ENCODE measurements at regions not wholly inside any gene's neighbourhood (a gene's known extent, or its start where the extent isn't known, plus 50 kb on each side); places are given as distances from the start of the nearest gene placed in this dataset.

DNA sequence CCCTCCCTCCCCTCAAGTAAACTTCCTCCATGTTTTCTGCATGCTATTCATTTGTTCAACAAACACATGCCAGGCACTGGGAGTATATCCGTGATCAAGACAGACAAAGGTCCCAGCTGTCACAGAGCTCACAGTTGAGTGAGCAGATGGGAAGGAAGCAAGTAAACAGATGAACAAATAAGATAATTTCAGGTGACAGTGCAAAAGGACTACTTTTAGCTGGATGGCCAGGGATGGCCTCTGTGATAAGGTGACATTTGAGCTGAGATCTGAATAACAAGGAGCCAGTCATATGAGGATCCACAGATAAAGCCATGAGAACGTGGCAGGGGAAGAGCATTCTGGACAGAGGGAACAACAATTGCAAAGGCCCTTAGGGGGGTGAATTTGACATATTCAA is 121.7 kb upstream of the RAD23B start:
- DNase-seq = no peak
- 58 to 81% methylated on average over 2 of the region's 2 CpGs for WGBS, 2 donors
- no peaks in the 10 kb centered on the region for H3K4me1 ChIP-seq
- intact Hi-C loops (cut with DNase I) = no loop called here
- no peaks in the 10 kb centered on the region for H3K27me3 ChIP-seq
- H3K36me3 ChIP-seq = no peaks in the 10 kb centered on the region
- TF ChIP-seq POLR2A (IDR thresholded peaks at IDR 0.05) = no peak
- TF ChIP-seq, protein P1, sequence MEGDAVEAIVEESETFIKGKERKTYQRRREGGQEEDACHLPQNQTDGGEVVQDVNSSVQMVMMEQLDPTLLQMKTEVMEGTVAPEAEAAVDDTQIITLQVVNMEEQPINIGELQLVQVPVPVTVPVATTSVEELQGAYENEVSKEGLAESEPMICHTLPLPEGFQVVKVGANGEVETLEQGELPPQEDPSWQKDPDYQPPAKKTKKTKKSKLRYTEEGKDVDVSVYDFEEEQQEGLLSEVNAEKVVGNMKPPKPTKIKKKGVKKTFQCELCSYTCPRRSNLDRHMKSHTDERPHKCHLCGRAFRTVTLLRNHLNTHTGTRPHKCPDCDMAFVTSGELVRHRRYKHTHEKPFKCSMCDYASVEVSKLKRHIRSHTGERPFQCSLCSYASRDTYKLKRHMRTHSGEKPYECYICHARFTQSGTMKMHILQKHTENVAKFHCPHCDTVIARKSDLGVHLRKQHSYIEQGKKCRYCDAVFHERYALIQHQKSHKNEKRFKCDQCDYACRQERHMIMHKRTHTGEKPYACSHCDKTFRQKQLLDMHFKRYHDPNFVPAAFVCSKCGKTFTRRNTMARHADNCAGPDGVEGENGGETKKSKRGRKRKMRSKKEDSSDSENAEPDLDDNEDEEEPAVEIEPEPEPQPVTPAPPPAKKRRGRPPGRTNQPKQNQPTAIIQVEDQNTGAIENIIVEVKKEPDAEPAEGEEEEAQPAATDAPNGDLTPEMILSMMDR (IDR thresholded peaks at IDR 0.05) = no peak
- TF ChIP-seq EP300 (IDR thresholded peaks at IDR 0.05) = no peak
- TF ChIP-seq POLR2AphosphoS5 (IDR thresholded peaks at IDR 0.05) = no peak
- H3K9me3 ChIP-seq = no peaks in the 10 kb centered on the region
- H3K4me3 ChIP-seq = no peak overlapping the region
- H3K27ac ChIP-seq = no peak overlapping the region

DNA sequence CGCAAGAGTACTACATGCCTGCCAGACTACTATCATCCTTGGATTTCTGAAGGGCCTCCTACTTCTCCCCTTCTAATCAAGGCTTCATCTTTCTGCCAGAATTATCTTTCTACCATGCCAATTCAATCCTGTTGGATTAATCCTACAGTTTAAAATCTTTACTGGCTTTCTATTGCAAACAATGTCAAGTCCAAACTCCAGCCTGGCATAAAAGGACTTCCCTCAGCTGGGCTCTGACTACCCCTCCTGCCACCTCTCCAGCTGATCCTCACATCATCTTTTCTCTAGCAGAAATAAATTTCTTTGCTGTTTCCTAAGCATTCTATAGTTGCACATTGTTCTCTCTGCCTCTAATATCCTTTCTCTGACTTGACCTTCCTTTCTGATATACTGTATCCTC is 119.7 kb upstream of the RAD23B start:
- Histone ChIP-seq H3K4me3 (no peak overlapping the region), H3K4me1 (no peaks in the 10 kb centered on the region), H3K27me3 (no peaks in the 10 kb centered on the region), H3K36me3 (no peaks in the 10 kb centered on the region), H3K9me3 (no peaks in the 10 kb centered on the region), H3K27ac (no peak overlapping the region)
- TF ChIP-seq EP300 (IDR thresholded peaks at IDR 0.05) = no peak
- TF ChIP-seq, protein P1 (IDR thresholded peaks at IDR 0.05) = no peak
- no peak for TF ChIP-seq POLR2AphosphoS5 (IDR thresholded peaks at IDR 0.05)
- TF ChIP-seq POLR2A (IDR thresholded peaks at IDR 0.05) = no peak
- intact Hi-C loops (cut with DNase I) = no loop called here
- 94 to 100% methylated on average over 1 of the region's 1 CpG for WGBS, 2 donors
- no peak for DNase-seq

DNA sequence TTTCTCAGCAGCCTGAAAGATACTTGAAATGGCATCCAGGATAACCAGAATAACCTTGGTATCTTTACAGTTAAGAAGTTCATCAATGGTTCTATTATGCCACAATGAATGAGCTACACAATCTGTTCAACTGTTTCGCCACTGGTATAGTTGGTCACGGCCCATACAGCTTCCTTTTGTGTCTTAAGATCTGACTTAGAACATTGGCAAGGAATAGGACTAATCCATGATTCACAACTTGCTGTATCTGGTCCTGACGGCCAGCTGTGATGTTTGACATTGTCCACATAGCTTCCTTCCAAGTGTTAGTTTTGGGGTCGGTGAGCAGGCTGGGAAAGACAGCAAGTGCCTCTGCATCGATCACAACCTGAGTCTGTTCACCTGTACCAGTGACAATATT is 113.3 kb upstream of the RAD23B start:
- Histone ChIP-seq H3K9me3 (no peaks in the 10 kb centered on the region), H3K27ac (no peak overlapping the region), H3K4me1 (peaks cover 0 to under 1% (median 0%) of the 10 kb centered on the region in 4 donors), H3K36me3 (no peaks in the 10 kb centered on the region), H3K27me3 (no peaks in the 10 kb centered on the region), H3K4me3 (no peak overlapping the region)
- TF ChIP-seq POLR2A (IDR thresholded peaks at IDR 0.05) (no peak), EP300 (IDR thresholded peaks at IDR 0.05) (no peak), POLR2AphosphoS5 (IDR thresholded peaks at IDR 0.05) (no peak)
- TF ChIP-seq, protein P1 (IDR thresholded peaks at IDR 0.05) = no peak
- intact Hi-C loops (cut with DNase I) = loop anchor here (5.0 kb wide), 1 partner anchor 1327 kb away; no protein-coding TSS in a partner anchor
- WGBS, 2 donors = 87 to 89% methylated on average over 5 of the region's 5 CpGs
- no peak for DNase-seq

DNA sequence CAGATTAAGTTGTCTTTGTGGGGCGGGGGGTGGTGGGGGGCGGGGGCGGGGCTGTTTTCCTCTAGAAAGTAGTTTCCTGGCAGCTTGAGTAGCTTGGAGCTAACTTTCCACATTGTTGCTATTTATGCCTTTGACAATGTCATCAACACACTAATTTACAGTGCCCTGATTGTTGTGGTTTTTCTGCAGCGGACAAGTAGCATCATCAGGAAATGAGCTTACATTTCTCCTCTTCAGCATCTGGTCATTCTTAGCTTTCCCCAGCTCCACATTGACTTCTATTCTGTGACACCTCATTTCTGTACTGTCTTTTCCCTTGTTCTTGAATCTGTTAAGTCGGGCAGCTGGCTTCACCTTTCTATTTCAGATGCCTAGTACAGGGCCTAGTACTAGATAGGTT is 112.3 kb upstream of the RAD23B start:
- TF ChIP-seq EP300 (IDR thresholded peaks at IDR 0.05) (no peak), POLR2A (IDR thresholded peaks at IDR 0.05) (no peak), POLR2AphosphoS5 (IDR thresholded peaks at IDR 0.05) (no peak)
- TF ChIP-seq, protein P1 (IDR thresholded peaks at IDR 0.05) = no peak
- no peaks in the 10 kb centered on the region for H3K27me3 ChIP-seq
- DNase-seq = no peak
- WGBS, 2 donors = 79 to 81% methylated on average over 5 of the region's 5 CpGs
- H3K9me3 ChIP-seq = no peaks in the 10 kb centered on the region
- H3K4me1 ChIP-seq = peaks cover 0 to 11% (median 4%) of the 10 kb centered on the region in 4 donors
- intact Hi-C loops (cut with DNase I) = loop anchor here (5.0 kb wide), 1 partner anchor 1328 kb away; no protein-coding TSS in a partner anchor
- H3K4me3 ChIP-seq = no peak overlapping the region
- H3K36me3 ChIP-seq = no peaks in the 10 kb centered on the region
- H3K27ac ChIP-seq = no peak overlapping the region

Data from sigmoid colon (tissue), 6 donors.